K562 (cell line): ENCODE measurements at regions not wholly inside any gene's neighbourhood (a gene's known extent, or its start where the extent isn't known, plus 50 kb on each side); places are given as distances from the start of the nearest gene placed in this dataset.

Source experiments
- BHLHE40 ChIP-seq: IDR thresholded peaks from 2 replicates; pipeline ENCODE4 v1.6.1; 2011; ENCODE audit warnings: low read length, improper control_type of control experiment
- CBX8 ChIP-seq: fragments of 200-600 bp; sonication (generic); IDR thresholded peaks from 2 replicates; pipeline ENCODE4 v1.6.1; 2012; ENCODE audit warnings: borderline replicate concordance, mixed run types, low read depth, mild to moderate bottlenecking, moderate library complexity, mixed read lengths, low read length, control low read depth, inconsistent platforms; ENCODE audit not compliant: poor library complexity, severe bottlenecking; ENCODE audit errors: extremely low read depth
- CHD1 ChIP-seq: fragments of 200-600 bp; sonication (generic); IDR thresholded peaks from one replicate; pipeline ENCODE4 v1.6.1; 2012; ENCODE audit warnings: mild to moderate bottlenecking, moderate library complexity, low read length, inconsistent platforms
- DDX20 ChIP-seq: fragments of 450-650 bp; IDR thresholded peaks from 2 replicates; pipeline ENCODE4 v1.6.1; 2016; ENCODE audit warnings: missing genetic modification characterization, low read depth, mild to moderate bottlenecking, missing compliant biosample characterization, moderate library complexity
- DPF2 ChIP-seq: fragments of 450-650 bp; IDR thresholded peaks from 2 replicates; pipeline ENCODE4 v1.6.1; 2016
- HDAC2 ChIP-seq: fragments of 450-650 bp; IDR thresholded peaks from 2 replicates; pipeline ENCODE4 v1.6.1; 2016; ENCODE audit warnings: mild to moderate bottlenecking
- KAT7 ChIP-seq: sonication (generic); formaldehyde crosslinking; IDR thresholded peaks from 2 replicates; pipeline ENCODE4 v1.8.0; 2022; ENCODE audit warnings: missing genetic modification reagents, mild to moderate bottlenecking, borderline replicate concordance
- PHB2 ChIP-seq: fragments of 450-650 bp; IDR thresholded peaks from 2 replicates; pipeline ENCODE4 v1.6.1; 2017; ENCODE audit warnings: low read depth
- PML ChIP-seq: IDR thresholded peaks from 2 replicates; pipeline ENCODE4 v1.6.1; 2012; ENCODE audit warnings: low read length, inconsistent platforms
- RBM39 ChIP-seq: fragments of 200-400 bp; formaldehyde crosslinking; optimal IDR thresholded peaks from 2 replicates; pipeline ENCODE3; 2018; ENCODE audit warnings: low read depth, low read length
- TCF7 ChIP-seq: sonication (generic); IDR thresholded peaks from 2 replicates; pipeline ENCODE4 v1.6.1; 2016; ENCODE audit warnings: antibody characterized with exemption, borderline replicate concordance
- ZNF217 ChIP-seq: sonication (generic); formaldehyde crosslinking; IDR thresholded peaks from 2 replicates; pipeline ENCODE4 v1.8.0; 2022; ENCODE audit warnings: mild to moderate bottlenecking, missing genetic modification reagents
- ZNF609 ChIP-seq: sonication (generic); formaldehyde crosslinking; IDR thresholded peaks from 2 replicates; pipeline ENCODE4 v1.8.1; 2023; ENCODE audit warnings: missing genetic modification reagents, mild to moderate bottlenecking, borderline replicate concordance
- TF ChIP-seq, protein P1 (sequence below), 2 experiments: IDR thresholded peaks; 2 replicates each; pipeline ENCODE4 v1.6.1; 2012; ENCODE audit warnings: improper control_type of control experiment in 2 of 2, low read depth in 2 of 2, low read length in 2 of 2, borderline replicate concordance in 1 of 2

GRCh38 chr1:60731321-60731720 is 351.0 kb upstream of the NFIA start (continued):
- TF ChIP-seq ZNF609 (CRISPR knock-in tag) (no peak), DDX20 (tag) (no peak), PHB2 (no peak), CBX8 (no peak), PML (no peak), CHD1 (no peak), KAT7 (CRISPR knock-in tag) (no peak), HDAC2 (no peak), DPF2 (no peak), TCF7 (no peak), BHLHE40 (no peak), RBM39 (no peak), ZNF217 (CRISPR knock-in tag) (no peak)
- TF ChIP-seq, protein P1, sequence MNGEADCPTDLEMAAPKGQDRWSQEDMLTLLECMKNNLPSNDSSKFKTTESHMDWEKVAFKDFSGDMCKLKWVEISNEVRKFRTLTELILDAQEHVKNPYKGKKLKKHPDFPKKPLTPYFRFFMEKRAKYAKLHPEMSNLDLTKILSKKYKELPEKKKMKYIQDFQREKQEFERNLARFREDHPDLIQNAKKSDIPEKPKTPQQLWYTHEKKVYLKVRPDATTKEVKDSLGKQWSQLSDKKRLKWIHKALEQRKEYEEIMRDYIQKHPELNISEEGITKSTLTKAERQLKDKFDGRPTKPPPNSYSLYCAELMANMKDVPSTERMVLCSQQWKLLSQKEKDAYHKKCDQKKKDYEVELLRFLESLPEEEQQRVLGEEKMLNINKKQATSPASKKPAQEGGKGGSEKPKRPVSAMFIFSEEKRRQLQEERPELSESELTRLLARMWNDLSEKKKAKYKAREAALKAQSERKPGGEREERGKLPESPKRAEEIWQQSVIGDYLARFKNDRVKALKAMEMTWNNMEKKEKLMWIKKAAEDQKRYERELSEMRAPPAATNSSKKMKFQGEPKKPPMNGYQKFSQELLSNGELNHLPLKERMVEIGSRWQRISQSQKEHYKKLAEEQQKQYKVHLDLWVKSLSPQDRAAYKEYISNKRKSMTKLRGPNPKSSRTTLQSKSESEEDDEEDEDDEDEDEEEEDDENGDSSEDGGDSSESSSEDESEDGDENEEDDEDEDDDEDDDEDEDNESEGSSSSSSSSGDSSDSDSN (IDR thresholded peaks at IDR 0.05; ENCODE audit: borderline replicate concordance in 1 of 2, low read depth in 2 of 2, low read length in 2 of 2), result no peak
